Testis (tissue), 2 donors: ENCODE measurements at regions not wholly inside any gene's neighbourhood (a gene's known extent, or its start where the extent isn't known, plus 50 kb on each side); places are given as distances from the start of the nearest gene placed in this dataset.

ENCODE experiments used
- DNase-seq: peaks from one replicate; pipeline ENCODE4 v3.0.0-alpha.2; 2019
- H3K27ac ChIP-seq, 2 donors: fragments of 200-600 bp; sonication (generic); one replicate each; pipeline ENCODE4 v1.5.1; 2019
- H3K27me3 ChIP-seq: fragments of 200-600 bp; sonication (generic); one replicate; pipeline ENCODE4 v1.5.1; 2019
- H3K36me3 ChIP-seq: fragments of 200-600 bp; sonication (generic); one replicate; pipeline ENCODE4 v1.5.1; 2017; ENCODE audit warnings: low read depth; ENCODE audit errors: missing control alignments
- H3K4me1 ChIP-seq: fragments of 200-600 bp; sonication (generic); one replicate; pipeline ENCODE4 v1.5.1; 2019
- H3K4me3 ChIP-seq, 2 donors: fragments of 200-600 bp; sonication (generic); one replicate each; pipeline ENCODE4 v1.5.1; 2017 to 2019
- H3K9me3 ChIP-seq: fragments of 200-600 bp; sonication (generic); one replicate; pipeline ENCODE4 v1.5.1; 2017
- POLR2A ChIP-seq: fragments of 450-650 bp; IDR thresholded peaks from one replicate; pipeline ENCODE4 v1.6.1; 2017; ENCODE audit warnings: antibody characterized with exemption, mild to moderate bottlenecking, moderate library complexity
- WGBS, 2 donors: methylation state at CpG; one replicate each; pipeline ENCODE4 v1.1.5; 2018; 5-methylcytosine and 5-hydroxymethylcytosine counted together
- intact Hi-C: fragments of 100-400 bp; cut with DNase I; formaldehyde crosslinking; loops from one replicate; pipeline ENCODE4 v1.15.1; 2023; ENCODE audit warnings: low total_unique reads
- TF ChIP-seq, protein P1 (sequence below), 3 experiments: fragments of 450-650 bp in 2 of 3; fragments of 200-600 bp in 1 of 3; sonication (generic) in 1 of 3; IDR thresholded peaks; one replicate each; pipeline ENCODE4 v1.5.1; 2016 to 2019; ENCODE audit warnings: antibody characterized with exemption in 3 of 3, mild to moderate bottlenecking in 2 of 3, moderate library complexity in 1 of 3

DNA sequence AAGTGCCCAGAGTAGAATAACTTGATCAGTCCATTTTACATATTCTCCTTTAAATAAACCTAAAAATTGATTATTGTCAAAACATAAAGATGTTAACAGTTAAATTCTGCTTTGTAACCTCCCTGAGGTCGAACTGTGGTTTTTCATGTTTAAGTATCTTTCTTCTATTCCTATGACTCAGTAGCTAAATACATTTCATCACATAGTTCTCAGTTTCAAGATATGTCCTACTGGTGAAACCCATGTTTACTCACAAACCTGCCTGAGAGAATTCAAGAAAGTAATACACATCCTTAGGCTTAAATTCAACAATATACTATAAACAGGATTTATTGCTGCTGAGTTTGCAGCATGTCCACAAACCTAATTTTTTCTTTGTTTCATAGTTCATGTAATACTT is 692.9 kb downstream of the ZPLD1 start:
- intact Hi-C loops: no loop called here
- Histone ChIP-seq H3K36me3 (no peaks in the 10 kb centered on the region), H3K9me3 (no peaks in the 10 kb centered on the region), H3K27ac (no peak overlapping the region), H3K27me3 (no peaks in the 10 kb centered on the region), H3K4me1 (no peaks in the 10 kb centered on the region), H3K4me3 (no peak overlapping the region)
- no peak for DNase-seq
- TF ChIP-seq, protein P1, sequence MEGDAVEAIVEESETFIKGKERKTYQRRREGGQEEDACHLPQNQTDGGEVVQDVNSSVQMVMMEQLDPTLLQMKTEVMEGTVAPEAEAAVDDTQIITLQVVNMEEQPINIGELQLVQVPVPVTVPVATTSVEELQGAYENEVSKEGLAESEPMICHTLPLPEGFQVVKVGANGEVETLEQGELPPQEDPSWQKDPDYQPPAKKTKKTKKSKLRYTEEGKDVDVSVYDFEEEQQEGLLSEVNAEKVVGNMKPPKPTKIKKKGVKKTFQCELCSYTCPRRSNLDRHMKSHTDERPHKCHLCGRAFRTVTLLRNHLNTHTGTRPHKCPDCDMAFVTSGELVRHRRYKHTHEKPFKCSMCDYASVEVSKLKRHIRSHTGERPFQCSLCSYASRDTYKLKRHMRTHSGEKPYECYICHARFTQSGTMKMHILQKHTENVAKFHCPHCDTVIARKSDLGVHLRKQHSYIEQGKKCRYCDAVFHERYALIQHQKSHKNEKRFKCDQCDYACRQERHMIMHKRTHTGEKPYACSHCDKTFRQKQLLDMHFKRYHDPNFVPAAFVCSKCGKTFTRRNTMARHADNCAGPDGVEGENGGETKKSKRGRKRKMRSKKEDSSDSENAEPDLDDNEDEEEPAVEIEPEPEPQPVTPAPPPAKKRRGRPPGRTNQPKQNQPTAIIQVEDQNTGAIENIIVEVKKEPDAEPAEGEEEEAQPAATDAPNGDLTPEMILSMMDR (IDR thresholded peaks at IDR 0.05): no peak
- TF ChIP-seq POLR2A: no peak
- WGBS, 2 donors: 71 to 84% methylated on average over 1 of the region's 1 CpG

DNA sequence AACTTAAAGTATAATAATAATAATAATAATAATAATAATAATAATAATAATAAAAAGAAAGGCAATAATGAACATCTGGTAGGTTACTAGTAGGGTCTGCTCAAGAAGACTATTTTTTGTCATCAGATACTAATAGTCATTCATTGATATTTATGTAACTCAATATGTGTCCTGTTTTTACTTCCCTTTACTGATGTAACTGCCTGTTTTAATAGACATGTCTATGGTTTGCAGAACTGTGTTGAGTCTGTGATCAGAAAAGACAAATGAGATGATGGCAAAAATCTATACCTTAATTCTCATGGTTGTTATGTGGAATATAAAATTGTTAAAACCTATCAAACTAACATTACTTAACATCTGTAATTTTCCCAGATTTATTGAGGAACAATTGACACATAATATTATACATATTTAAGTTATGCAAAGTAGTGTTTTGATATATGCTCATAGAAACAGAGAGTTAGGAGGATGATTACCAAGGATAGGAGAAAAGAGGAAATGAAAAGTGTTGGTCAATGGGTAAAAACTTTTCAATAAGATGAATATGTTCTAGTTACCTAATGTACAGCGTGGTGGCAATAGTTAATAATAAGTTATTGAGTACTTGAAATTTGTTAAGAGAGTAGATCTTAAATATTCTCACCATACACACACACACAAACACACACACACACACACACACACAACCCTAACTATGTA is 699.4 kb downstream of the ZPLD1 start:
- Histone ChIP-seq H3K27me3 (no peaks in the 10 kb centered on the region), H3K4me3 (no peak overlapping the region), H3K27ac (no peak overlapping the region), H3K9me3 (no peaks in the 10 kb centered on the region), H3K4me1 (no peaks in the 10 kb centered on the region), H3K36me3 (no peaks in the 10 kb centered on the region)
- no peak for DNase-seq
- intact Hi-C loops: no loop called here
- TF ChIP-seq, protein P1 (IDR thresholded peaks at IDR 0.05): no peak
- no peak for TF ChIP-seq POLR2A
- WGBS, 2 donors: 84 to 95% methylated on average over 1 of the region's 1 CpG

GRCh38 chr3:103136621-103137020 is 701.8 kb downstream of the ZPLD1 start:
- DNase-seq: no peak
- H3K9me3 ChIP-seq: no peaks in the 10 kb centered on the region
- TF ChIP-seq POLR2A: no peak

DNA sequence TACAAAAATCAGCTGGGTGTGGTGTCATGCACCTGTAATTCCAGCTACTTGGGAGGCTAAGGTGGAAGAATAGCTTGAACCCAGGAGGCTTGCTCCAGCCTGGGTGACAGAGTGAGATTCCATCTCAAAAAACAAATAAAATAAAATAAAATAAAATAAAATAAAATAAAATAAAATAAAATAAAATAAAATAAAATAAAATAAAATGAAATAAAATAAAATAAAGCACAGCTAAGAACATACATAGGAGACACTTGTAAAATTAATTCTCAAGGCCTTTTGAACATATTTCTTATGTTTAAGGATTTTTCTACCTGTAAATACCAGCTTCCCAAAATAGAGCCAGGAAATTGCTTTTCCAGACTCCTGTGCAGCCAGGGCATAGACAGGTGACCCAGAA is 703.0 kb downstream of the ZPLD1 start:
- no peak overlapping the region for H3K27ac ChIP-seq
- no peaks in the 10 kb centered on the region for H3K36me3 ChIP-seq
- H3K4me3 ChIP-seq: no peak overlapping the region
- intact Hi-C loops: no loop called here
- no peaks in the 10 kb centered on the region for H3K27me3 ChIP-seq
- no peak for DNase-seq
- H3K9me3 ChIP-seq: no peaks in the 10 kb centered on the region
- H3K4me1 ChIP-seq: no peaks in the 10 kb centered on the region
- TF ChIP-seq, protein P1 (IDR thresholded peaks at IDR 0.05): no peak
- no peak for TF ChIP-seq POLR2A

More at GRCh38 chr3:103136621-103137020, 701.8 kb downstream of the ZPLD1 start:
- intact Hi-C loops: no loop called here
- Histone ChIP-seq H3K27me3 (no peaks in the 10 kb centered on the region), H3K27ac (no peak overlapping the region), H3K4me3 (no peak overlapping the region), H3K36me3 (no peaks in the 10 kb centered on the region), H3K4me1 (no peaks in the 10 kb centered on the region)

GRCh38 chr3:103158183-103158582 is 723.4 kb downstream of the ZPLD1 start:
- H3K4me1 ChIP-seq: peaks cover 4% of the 10 kb centered on the region
- H3K36me3 ChIP-seq: no peaks in the 10 kb centered on the region
- no peaks in the 10 kb centered on the region for H3K27me3 ChIP-seq
- TF ChIP-seq, protein P1 (IDR thresholded peaks at IDR 0.05): no peak
- TF ChIP-seq POLR2A: no peak
- no peaks in the 10 kb centered on the region for H3K9me3 ChIP-seq
- WGBS, 2 donors: 36 to 67% methylated on average over 1 of the region's 1 CpG
- H3K27ac ChIP-seq: no peak overlapping the region
- intact Hi-C loops: no loop called here
- H3K4me3 ChIP-seq: no peak overlapping the region
- no peak for DNase-seq
